HG03095 (cell line): ENCODE measurements at regions not wholly inside any gene's neighbourhood (a gene's known extent, or its start where the extent isn't known, plus 50 kb on each side); places are given as distances from the start of the nearest gene placed in this dataset.

Experiments used
- ATAC-seq: cut with Tn5 transposase; IDR thresholded peaks from one replicate; pipeline ENCODE4 v1.9.1; 2021; ENCODE audit warnings: moderate library complexity; ENCODE audit not compliant: unreplicated experiment

DNA sequence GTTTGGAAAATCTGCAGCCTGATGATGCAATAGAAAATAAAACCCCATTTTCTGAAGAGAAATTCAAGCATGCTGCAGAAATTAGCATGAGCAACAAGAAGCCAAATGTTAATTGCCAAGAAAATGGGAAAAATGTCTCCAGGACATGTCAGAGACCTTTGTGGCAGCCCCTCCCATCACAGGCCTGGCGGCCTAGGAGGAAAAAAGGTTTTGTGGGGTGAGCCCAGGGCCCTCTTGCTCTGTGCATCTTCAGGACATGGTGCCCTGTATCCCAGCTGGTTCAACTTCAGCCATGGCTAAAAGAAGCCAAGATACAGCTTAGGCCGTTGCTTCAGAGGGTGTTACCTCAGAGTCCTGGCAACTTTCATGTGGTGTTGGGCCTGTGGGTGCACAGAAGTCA, 775.5 kb upstream of the SEL1L start:
- no peak for ATAC-seq

DNA sequence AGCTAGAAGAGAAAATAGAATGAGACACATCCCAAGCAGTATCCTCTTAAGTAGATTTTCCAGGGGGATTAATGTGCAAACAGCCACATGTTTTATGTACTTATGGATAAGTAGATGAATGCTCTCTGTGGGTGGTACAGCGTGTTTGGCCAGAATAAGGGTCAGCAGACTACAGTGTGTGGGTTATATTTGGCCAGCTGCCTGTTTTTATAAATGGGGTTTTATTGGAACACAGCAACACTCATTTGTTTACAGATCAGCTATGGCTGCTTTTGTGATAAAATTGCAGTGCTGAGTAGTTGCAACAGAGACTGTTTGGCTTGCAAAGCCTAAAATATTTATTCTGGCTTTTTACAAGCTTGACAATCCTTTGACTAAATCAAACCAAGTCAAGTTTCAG, 780.2 kb upstream of the SEL1L start:
- no peak for ATAC-seq

GRCh38 chr14:82328442-82328841, 794.8 kb upstream of the SEL1L start:
- ATAC-seq, result no peak

- no peak for ATAC-seq
These were observed 807.7 kb upstream of the SEL1L start for GRCh38 chr14:82341261-82341810.

- no peak for ATAC-seq
These were observed 808.9 kb upstream of the SEL1L start for GRCh38 chr14:82342596-82342995.

DNA sequence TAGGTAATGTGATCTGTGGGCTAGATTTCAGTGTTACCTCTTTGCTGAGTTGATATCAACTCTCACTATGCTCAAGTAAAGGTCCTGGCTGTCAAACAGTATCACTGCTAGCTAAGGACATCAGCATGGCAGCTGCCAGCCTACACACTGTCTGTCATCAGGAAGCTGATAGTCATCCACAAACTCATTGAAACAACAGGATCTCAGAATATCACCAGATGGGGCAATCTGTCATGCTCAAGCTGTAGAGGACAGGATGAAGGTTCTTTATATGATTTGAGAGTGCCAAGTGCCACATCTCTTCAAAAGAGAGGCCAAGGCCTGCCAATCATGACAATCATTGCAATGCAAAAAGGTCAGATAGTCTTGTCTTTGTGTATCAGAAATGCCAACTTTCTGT, 811.5 kb upstream of the SEL1L start:
- ATAC-seq, result no peak

DNA sequence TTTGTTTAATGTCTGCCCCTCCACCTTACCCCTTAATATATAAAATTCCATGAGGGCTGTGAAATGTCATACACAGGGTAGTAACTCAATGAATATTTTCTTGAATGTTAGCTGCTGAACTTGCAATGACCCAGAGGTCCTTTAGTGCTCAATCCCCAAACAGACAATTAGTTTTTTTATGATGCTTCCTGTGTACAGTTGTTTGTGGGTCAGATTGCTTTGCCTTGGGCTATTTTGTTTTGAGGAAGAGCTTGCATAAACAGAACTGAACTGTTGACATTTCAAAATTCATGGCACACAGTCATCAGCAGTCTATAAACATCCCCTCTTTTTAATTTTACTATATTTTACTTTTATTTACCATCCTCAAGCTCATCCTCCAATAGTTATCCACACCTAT, 820.5 kb upstream of the SEL1L start:
- ATAC-seq, result no peak

GRCh38 chr14:82359201-82359600, 825.5 kb upstream of the SEL1L start:
- no peak for ATAC-seq

GRCh38 chr14:82362452-82362851, 828.8 kb upstream of the SEL1L start:
- ATAC-seq, result no peak

DNA sequence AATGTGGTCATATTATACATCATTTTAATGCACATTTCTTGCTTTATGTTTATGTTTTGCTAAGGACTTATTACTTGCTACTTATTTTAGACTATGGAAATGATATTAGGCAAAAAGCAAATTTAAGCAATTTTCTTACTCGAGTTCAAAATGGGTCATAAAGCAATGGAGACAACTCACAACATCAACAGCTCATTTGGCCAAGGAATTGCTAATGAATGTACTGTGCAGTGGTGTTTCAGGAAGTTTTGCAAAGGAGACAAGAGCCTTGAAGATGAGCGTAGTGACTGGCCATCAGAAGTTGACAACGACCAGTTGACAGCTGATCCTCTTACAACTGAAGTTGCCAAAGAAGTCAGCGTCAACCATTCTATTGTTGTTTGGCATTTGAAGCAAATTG, 831.8 kb upstream of the SEL1L start:
- no peak for ATAC-seq

- no peak for ATAC-seq
These were observed 833.1 kb upstream of the SEL1L start for GRCh38 chr14:82366803-82367202.

DNA sequence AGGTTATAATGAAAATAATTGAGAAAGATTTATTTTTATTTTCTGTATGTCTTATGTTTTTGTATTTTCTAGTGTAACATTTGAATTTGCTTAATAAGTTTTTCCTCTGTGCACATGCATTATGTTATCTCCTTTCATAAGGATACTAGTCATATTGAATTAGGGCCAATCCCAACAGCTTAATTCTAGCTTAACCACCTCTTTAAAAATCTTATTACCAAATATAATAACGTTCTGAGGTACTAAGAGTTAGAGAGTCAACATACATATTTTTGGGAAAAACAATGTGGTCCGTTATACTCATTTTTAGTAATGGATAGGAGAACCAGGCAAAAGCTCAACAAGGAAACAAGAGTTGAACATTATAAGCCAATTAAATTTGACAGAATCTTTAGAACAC, 845.6 kb upstream of the SEL1L start:
- no peak for ATAC-seq

DNA sequence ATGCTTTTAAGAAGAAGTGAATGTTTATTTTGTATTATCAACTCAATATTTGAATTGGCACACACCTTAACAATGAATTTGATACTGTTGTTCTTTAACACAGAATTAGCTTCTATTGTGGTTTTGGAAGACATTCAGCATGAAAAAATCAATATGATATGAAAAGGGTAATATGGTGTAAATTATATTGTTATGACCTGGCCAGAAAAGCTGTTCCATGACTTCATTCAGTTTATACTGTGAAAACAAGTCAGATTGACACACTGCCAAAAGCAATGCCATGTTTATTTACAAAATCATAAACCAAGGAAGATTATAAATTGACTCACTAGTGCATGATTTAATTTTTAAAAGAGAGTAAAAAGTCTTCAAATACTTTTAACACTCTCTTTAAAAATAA, 851.4 kb upstream of the SEL1L start:
- ATAC-seq, result no peak

DNA sequence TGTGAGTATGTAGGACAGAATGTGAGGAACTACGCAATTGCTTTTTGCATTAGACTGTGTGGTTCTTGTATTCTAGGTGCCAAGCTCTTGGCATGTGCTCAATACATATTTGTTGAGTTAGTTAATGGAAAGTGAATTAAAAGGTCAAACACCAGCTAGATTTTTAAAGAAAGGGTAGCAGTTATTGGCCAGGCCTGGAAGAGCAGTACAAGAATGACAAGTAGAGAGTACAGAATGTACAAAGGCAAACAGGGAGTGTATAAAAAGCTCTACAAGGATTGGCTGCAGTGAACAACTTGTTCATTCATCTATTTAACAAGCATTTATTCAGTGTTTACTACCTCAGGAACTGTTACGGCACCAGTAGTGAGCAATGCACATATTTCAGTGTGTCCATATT, 854.0 kb upstream of the SEL1L start:
- ATAC-seq, result no peak

- ATAC-seq, result no peak
These were observed 854.8 kb upstream of the SEL1L start for GRCh38 chr14:82388488-82388887.

GRCh38 chr14:82390586-82390985, 856.9 kb upstream of the SEL1L start:
- ATAC-seq, result no peak

DNA sequence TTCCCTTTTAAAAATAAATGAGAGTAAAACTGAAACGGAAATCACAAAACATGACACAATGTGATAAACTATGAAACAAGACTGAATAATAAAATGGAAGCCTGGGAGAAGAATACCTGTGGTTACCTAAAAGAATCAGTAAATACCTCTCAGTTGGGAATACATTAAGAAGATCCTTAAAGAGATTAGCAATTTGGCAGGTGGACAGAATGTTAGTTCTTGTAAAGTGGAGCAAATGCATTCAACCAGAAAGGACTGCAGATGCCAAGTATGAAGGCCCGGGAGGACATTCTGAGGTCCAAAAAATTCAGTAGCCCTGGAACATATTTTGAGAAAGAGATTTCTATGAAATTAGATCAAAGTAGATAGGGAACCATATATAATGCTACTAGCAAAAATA, 861.3 kb upstream of the SEL1L start:
- no peak for ATAC-seq

DNA sequence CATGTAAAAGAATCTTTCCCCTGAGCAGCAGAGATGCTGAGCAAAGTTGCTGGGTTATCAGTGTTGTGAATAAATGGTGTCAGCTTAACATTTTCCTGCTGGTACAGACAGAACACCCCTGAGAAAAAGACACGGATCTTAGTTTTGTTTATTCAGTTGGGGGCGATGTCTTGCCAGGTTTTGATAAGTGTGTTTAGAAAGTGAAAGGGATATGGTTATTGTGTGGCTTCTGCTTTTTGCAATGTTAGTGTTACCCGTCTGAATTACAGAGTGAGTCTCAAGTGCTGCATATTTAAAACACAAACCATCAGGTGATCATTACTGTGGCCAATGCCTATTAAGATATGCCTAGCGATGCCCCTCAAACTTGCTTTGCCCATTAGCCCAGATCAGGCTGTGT, 864.6 kb upstream of the SEL1L start:
- no peak for ATAC-seq

DNA sequence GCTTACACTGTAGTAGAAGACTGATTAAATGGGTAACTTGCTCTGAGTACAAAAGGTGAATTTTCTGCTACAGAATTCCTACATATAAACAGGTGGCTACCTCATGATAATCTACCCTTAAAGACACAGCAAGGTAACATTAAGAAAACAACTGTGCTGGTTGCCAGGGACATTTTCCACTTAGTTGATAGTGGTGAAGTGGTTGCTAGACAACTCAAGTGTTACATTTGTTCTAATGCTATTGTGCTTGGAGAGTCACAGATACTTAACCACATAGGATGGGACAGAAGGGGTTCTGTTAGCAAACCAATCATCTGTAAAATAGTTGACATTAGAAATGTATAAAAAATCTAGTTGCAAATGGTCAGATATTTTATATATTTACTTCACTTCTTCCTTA, 870.3 kb upstream of the SEL1L start:
- ATAC-seq, result no peak

DNA sequence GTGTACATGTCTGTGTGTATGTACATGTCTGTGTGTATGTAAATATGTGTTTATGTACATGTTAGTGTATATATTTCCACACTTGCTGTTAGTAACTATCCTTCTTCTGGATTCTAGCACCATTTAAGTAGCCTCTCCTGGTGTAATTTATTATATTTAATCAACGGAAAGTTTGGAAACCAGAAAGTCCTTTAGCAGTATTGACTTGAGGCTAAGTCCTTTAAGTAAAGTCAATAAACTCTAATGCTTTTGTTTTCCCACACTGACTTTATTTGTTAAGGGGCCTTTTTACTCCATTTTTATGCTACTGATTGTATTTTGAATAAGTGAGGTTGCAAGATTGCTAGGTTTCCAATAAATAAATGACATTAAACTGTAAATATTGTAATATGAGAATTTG, 876.4 kb upstream of the SEL1L start:
- no peak for ATAC-seq

- no peak for ATAC-seq
These were observed 877.6 kb upstream of the SEL1L start for GRCh38 chr14:82411298-82411697.

DNA sequence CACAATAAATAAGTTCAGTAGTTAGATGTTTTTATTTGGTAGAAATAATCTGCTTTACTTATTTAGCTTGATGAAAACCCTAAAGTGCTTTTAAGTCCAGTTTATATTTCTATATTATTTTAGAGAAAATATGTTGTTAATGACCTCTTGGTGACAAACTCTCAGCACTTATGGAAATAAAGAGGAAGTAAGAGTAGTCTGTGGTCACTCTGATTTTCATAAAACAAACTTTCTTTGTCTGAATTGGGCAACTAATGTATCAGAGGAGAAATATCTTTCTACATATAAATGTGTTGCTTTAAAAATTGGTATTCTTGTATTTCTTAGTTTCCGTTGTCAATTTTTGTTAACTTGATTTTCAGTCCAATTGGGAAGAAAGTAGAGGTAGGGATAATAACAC, 878.9 kb upstream of the SEL1L start:
- ATAC-seq, result no peak

DNA sequence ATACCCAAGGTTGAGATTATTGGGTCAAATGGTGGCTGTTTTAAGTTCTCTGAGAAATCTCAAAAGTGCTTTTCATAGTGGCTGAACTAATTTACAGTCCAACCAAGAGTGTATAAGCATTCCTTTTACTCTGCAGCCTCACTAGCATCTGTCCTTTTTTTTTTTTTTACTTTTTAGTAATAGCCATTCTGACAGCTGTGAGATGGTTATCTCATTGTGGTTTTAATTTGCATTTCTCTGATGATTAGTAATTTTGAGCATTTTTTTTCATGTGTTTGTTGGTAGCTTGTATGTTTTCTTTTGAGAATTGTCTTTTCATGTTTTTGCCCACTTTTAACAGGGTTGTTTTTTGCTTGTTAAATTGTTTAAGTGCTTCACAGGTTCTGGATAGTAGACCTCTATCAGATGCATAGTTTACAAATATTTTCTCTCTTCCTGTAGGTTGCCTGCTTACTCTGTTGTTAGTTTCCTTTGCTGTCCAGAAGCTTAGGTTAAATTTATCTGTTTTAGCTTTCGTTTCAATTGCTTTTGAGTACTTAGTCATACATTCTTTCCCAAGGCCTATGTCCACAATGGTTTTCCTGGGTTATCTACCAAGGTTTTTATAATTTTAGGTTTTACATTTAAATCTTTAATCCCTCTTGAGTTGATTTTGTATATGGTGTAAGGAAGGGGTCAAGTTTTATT, 881.3 kb upstream of the SEL1L start:
- ATAC-seq, result no peak
